HepG2 (cell line): ENCODE measurements at regions not wholly inside any gene's neighbourhood (a gene's known extent, or its start where the extent isn't known, plus 50 kb on each side); places are given as distances from the start of the nearest gene placed in this dataset.

ENCODE experiments used
- ATAC-seq: fragments of 200-7000 bp; cut with Tn5 transposase; 3 replicates; pipeline ENCODE4 v1.9.1; 2020; ENCODE audit warnings: mild to moderate bottlenecking, moderate library complexity
- BruUV-seq: library from RNA; stranded (reverse); fragments of 400-500 nt; replicated peaks from 2 replicates; lab custom pipeline; 2021; lab: Mats Ljungman, UMichigan
- CTCF ChIA-PET: fragments of 300-600 bp; formaldehyde crosslinking; extraction: SDS; loops from one replicate; lab custom pipeline; 2021; ENCODE audit warnings: low total read pairs, inconsistent platforms, low intra/inter-chr PET ratio; lab: Yijun Ruan, JAX
- POLR2A ChIA-PET: fragments of 350-600 bp; sonication (Branson Sonifier 250); formaldehyde crosslinking; loops from one replicate; lab custom pipeline; 2020; ENCODE audit warnings: antibody characterized with exemption, inconsistent platforms; lab: Yijun Ruan, JAX
- DNase-seq: peaks from one replicate; pipeline ENCODE4 v3.0.0-alpha.2; 2015; ENCODE audit warnings: low spot score
- FAIRE-seq: peaks from 3 replicates; lab custom pipeline; 2011; peaks lifted over from hg19 to GRCh38; lab: Jason Lieb, UNC
- H2AFZ ChIP-seq: one replicate; pipeline ENCODE4 v1.6.1; 2011; ENCODE audit warnings: low read length, inconsistent platforms
- H3K27ac ChIP-seq: fragments of 300-600 bp; 3 replicates; pipeline ENCODE4 v1.8.0; 2011; ENCODE audit warnings: mixed run types, mild to moderate bottlenecking, mixed read lengths, low read length, inconsistent platforms; ENCODE audit not compliant: insufficient read depth; ENCODE audit errors: extremely low read length
- H3K27me3 ChIP-seq, 2 experiments: fragments of 200-600 bp in 1 of 2; 2 replicates in 1 of 2; 3 replicates in 1 of 2; pipeline versions ENCODE4 v1.6.0 to v1.8.0; 2011; ENCODE audit warnings: low read length in 2 of 2, mild to moderate bottlenecking in 2 of 2, moderate library complexity in 2 of 2, inconsistent platforms in 1 of 2; ENCODE audit not compliant: insufficient read depth in 2 of 2, control insufficient read depth in 1 of 2
- H3K36me3 ChIP-seq, 2 experiments: fragments of 200-600 bp in 1 of 2; replicated peaks in 1 of 2; 2 replicates in 1 of 2; 3 replicates in 1 of 2; pipeline versions ENCODE4 v1.5.1 to v1.8.0; 2011; ENCODE audit warnings: low read length in 2 of 2, inconsistent platforms in 1 of 2; ENCODE audit not compliant: insufficient read depth in 2 of 2, control insufficient read depth in 1 of 2
- H3K4me1 ChIP-seq: 2 replicates; pipeline ENCODE4 v1.5.1; 2012; ENCODE audit warnings: low read length, inconsistent platforms; ENCODE audit not compliant: insufficient read depth
- H3K4me2 ChIP-seq: 2 replicates; pipeline ENCODE4 v1.6.0; 2011; ENCODE audit warnings: low read depth, low read length, inconsistent platforms
- H3K4me3 ChIP-seq, 3 experiments: fragments of 200-600 bp in 1 of 3; sonication (generic), shearing (Covaris generic) in 1 of 3; replicated peaks in 1 of 3; 2 replicates each; pipeline ENCODE4 v1.5.1; 2011 to 2016; ENCODE audit warnings: low read length in 3 of 3, inconsistent platforms in 2 of 3, low read depth in 2 of 3, mild to moderate bottlenecking in 2 of 3, control low read depth in 1 of 3, mixed read lengths in 1 of 3; ENCODE audit not compliant: insufficient read depth in 1 of 3
- H3K79me2 ChIP-seq: one replicate; pipeline ENCODE4 v1.6.1; 2011; ENCODE audit warnings: low read length, inconsistent platforms; ENCODE audit not compliant: insufficient read depth
- H3K9ac ChIP-seq: 2 replicates; pipeline ENCODE4 v1.6.0; 2011; ENCODE audit warnings: mild to moderate bottlenecking, low read depth, low read length, inconsistent platforms; ENCODE audit not compliant: insufficient read depth
- H3K9me3 ChIP-seq: 2 replicates; pipeline ENCODE4 v1.5.1; 2012; ENCODE audit warnings: mild to moderate bottlenecking, low read length
- H4K20me1 ChIP-seq: 2 replicates; pipeline ENCODE4 v1.6.0; 2011; ENCODE audit warnings: inconsistent platforms, mild to moderate bottlenecking, low read length, moderate library complexity; ENCODE audit not compliant: insufficient read depth
- MAFF ChIP-seq: IDR thresholded peaks from 2 replicates; pipeline ENCODE4 v1.6.1; 2011; ENCODE audit warnings: low read depth, low read length, improper control_type of control experiment
- MAFK ChIP-seq, 2 experiments: IDR thresholded peaks in 1 of 2; conservative IDR thresholded peaks in 1 of 2; 2 replicates each; pipeline ENCODE4 v1.6.1; 2011; ENCODE audit warnings: improper control_type of control experiment in 2 of 2, low read length in 2 of 2
- POGZ ChIP-seq: sonication (generic); formaldehyde crosslinking; IDR thresholded peaks from 2 replicates; pipeline ENCODE4 v1.4.0; 2020; ENCODE audit warnings: mild to moderate bottlenecking, missing genetic modification reagents
- RBM22 ChIP-seq: fragments of 200-400 bp; formaldehyde crosslinking; optimal IDR thresholded peaks from 2 replicates; pipeline ENCODE3; 2017; ENCODE audit warnings: mild to moderate bottlenecking, low read length, moderate library complexity
- SMC3 ChIP-seq: IDR thresholded peaks from 2 replicates; pipeline ENCODE4 v1.6.1; 2011; ENCODE audit warnings: low read length, improper control_type of control experiment
- ZNF225 ChIP-seq: sonication (generic); formaldehyde crosslinking; IDR thresholded peaks from 2 replicates; pipeline ENCODE4 v1.4.0; 2020; ENCODE audit warnings: mild to moderate bottlenecking, missing genetic modification reagents
- ZNF558 ChIP-seq: sonication (generic); formaldehyde crosslinking; IDR thresholded peaks from 2 replicates; pipeline ENCODE4 v1.9.0; 2022; ENCODE audit warnings: mild to moderate bottlenecking, missing genetic modification reagents, borderline replicate concordance
- ZNF562 ChIP-seq: sonication (generic); formaldehyde crosslinking; IDR thresholded peaks from 2 replicates; pipeline ENCODE4 v1.8.0; 2022; ENCODE audit warnings: missing genetic modification reagents, borderline replicate concordance
- ZNF883 ChIP-seq: sonication (generic); formaldehyde crosslinking; IDR thresholded peaks from 2 replicates; pipeline ENCODE4 v1.5.1; 2020; ENCODE audit warnings: mild to moderate bottlenecking, missing genetic modification reagents; ENCODE audit errors: not compliant biosample characterization
- ZSCAN20 ChIP-seq: sonication (generic); formaldehyde crosslinking; IDR thresholded peaks from 2 replicates; pipeline ENCODE4 v1.4.0; 2020; ENCODE audit warnings: missing genetic modification reagents, mild to moderate bottlenecking, borderline replicate concordance
- WGBS: methylation state at CpG from one replicate; pipeline ENCODE4 v1.1.6; 2017; ENCODE audit warnings: low lambda C conversion rate; 5-methylcytosine and 5-hydroxymethylcytosine counted together
- in situ Hi-C: cut with HindIII; loops from 2 replicates; pipeline ENCODE4 v1.10.0; 2017; ENCODE audit warnings: low pct_unique_long_range_greater_than_20kb; ENCODE audit not compliant: extremely low pct_ligation_motif_present
- intact Hi-C: fragments of 100-400 bp; cut with micrococcal nuclease; formaldehyde crosslinking; loops from one replicate; pipeline ENCODE4 v1.10.0; 2022; ENCODE audit not compliant: unreplicated experiment
- TF ChIP-seq, protein P1 (sequence below): sonication (generic); formaldehyde crosslinking; IDR thresholded peaks from 2 replicates; pipeline ENCODE4 v1.4.0; 2020; ENCODE audit warnings: mild to moderate bottlenecking, missing genetic modification reagents, borderline replicate concordance
- TF ChIP-seq, protein P2 (sequence below): conservative IDR thresholded peaks from 2 replicates; pipeline ENCODE4 v1.6.1; 2018; ENCODE audit warnings: missing genetic modification reagents
- TF ChIP-seq, protein P3 (sequence below): IDR thresholded peaks from 2 replicates; pipeline ENCODE4 v1.6.1; 2016; ENCODE audit warnings: mild to moderate bottlenecking

DNA sequence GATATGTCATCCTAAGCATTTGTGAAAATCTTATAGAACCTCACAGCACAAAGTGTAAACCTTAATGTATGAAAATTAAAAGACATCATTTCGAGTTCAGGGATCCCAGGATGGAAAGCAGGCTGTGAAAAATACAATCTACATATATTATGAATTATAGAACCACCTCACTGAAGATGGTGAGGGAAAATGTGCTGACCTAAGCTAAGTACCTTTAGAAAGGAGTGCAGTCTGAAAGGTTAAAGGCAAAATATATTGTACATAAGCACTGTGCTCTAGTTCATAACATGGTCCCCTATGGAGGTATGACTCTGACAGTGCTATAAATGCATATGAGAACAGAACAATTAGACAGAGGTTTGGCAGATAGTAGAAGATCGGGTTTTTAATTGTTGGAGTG is 368.6 kb downstream of the TMA16 start:
- ATAC-seq (no peak), FAIRE-seq (no peak), DNase-seq (no peak)
- no peaks in the 10 kb centered on the region for H3K4me1 ChIP-seq
- H3K36me3 ChIP-seq, result no peaks in the 10 kb centered on the region
- WGBS, result 0% methylated on average over 2 of the region's 2 CpGs
- H3K79me2 ChIP-seq, result no peaks in the 10 kb centered on the region
- intact Hi-C loops, result no loop called here
- H3K27me3 ChIP-seq, result no peaks in the 10 kb centered on the region
- 0 out of 2 replicates have a peak, but pooled peaks cover 2% of the 10 kb centered on the region for H4K20me1 ChIP-seq
- ChIA-PET CTCF (no interaction called here), POLR2A (no interaction called here)
- no peaks in the 10 kb centered on the region for H3K9me3 ChIP-seq
- no peak overlapping the region for H3K27ac ChIP-seq
- no peak overlapping the region for H3K4me3 ChIP-seq
- no peak overlapping the region for H3K9ac ChIP-seq
- TF ChIP-seq MAFK (conservative IDR thresholded peaks at IDR 0.05 in 1 of 2, IDR thresholded peaks at IDR 0.05 in 1 of 2; ENCODE audit: low read length in 2 of 2) (peak; percentile 79 to 89), MAFF (peak; percentile 82), ZSCAN20 (no peak)
- in situ Hi-C loops, result no loop called here
- no peak overlapping the region for H2AFZ ChIP-seq
- BruUV-seq, result no TSS peak
- H3K4me2 ChIP-seq, result no peak overlapping the region

DNA sequence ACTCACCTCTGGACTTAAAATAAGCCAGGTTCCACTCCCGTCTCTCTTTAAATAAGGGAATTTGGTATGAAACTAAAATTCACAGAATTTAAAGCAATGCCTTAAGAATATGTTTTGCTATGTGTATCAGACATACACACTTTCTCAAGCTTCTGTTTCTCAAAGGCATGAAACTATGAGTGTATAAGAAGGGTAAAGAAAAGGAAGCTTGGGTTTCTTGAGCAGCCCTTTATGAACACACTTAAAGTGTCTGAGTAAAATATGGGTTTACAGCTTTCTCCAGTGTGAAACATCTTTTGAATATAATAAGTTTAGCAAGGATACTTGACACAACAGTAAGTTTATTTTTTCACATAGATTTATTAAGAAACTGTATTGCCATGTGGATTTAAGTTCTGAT is 370.5 kb downstream of the TMA16 start:
- intact Hi-C loops, result no loop called here
- no peaks in the 10 kb centered on the region for H3K79me2 ChIP-seq
- no peak overlapping the region for H3K4me2 ChIP-seq
- in situ Hi-C loops, result no loop called here
- H3K36me3 ChIP-seq, result no peaks in the 10 kb centered on the region
- FAIRE-seq, result no peak
- H3K4me1 ChIP-seq, result no peaks in the 10 kb centered on the region
- no peak for DNase-seq
- H3K27me3 ChIP-seq, result no peaks in the 10 kb centered on the region
- H4K20me1 ChIP-seq, result 0 out of 2 replicates have a peak, but pooled peaks cover 2% of the 10 kb centered on the region
- ATAC-seq, result no peak
- CTCF ChIA-PET, result no interaction called here
- H3K9me3 ChIP-seq, result no peaks in the 10 kb centered on the region
- H3K9ac ChIP-seq, result no peak overlapping the region
- H3K27ac ChIP-seq, result no peak overlapping the region
- POLR2A ChIA-PET, result no interaction called here
- no peak overlapping the region for H2AFZ ChIP-seq
- no peak overlapping the region for H3K4me3 ChIP-seq
- 6% methylated on average over 1 of the region's 1 CpG for WGBS
- BruUV-seq, result no TSS peak
- TF ChIP-seq MAFK (conservative IDR thresholded peaks at IDR 0.05 in 1 of 2, IDR thresholded peaks at IDR 0.05 in 1 of 2; ENCODE audit: low read length in 2 of 2) (no peak), ZNF558 (no peak), RBM22 (no peak), POGZ (CRISPR knock-in tag) (no peak), ZNF562 (CRISPR knock-in tag) (no peak), SMC3 (no peak), ZNF225 (CRISPR knock-in tag) (no peak), ZNF883 (CRISPR knock-in tag) (no peak)
- TF ChIP-seq, protein P1, sequence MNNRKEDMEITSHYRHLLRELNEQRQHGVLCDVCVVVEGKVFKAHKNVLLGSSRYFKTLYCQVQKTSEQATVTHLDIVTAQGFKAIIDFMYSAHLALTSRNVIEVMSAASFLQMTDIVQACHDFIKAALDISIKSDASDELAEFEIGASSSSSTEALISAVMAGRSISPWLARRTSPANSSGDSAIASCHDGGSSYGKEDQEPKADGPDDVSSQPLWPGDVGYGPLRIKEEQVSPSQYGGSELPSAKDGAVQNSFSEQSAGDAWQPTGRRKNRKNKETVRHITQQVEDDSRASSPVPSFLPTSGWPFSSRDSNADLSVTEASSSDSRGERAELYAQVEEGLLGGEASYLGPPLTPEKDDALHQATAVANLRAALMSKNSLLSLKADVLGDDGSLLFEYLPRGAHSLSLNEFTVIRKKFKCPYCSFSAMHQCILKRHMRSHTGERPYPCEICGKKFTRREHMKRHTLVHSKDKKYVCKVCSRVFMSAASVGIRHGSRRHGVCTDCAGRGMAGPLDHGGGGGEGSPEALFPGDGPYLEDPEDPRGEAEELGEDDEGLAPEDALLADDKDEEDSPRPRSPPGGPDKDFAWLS (CRISPR knock-in tag), result no peak
- TF ChIP-seq, protein P2, sequence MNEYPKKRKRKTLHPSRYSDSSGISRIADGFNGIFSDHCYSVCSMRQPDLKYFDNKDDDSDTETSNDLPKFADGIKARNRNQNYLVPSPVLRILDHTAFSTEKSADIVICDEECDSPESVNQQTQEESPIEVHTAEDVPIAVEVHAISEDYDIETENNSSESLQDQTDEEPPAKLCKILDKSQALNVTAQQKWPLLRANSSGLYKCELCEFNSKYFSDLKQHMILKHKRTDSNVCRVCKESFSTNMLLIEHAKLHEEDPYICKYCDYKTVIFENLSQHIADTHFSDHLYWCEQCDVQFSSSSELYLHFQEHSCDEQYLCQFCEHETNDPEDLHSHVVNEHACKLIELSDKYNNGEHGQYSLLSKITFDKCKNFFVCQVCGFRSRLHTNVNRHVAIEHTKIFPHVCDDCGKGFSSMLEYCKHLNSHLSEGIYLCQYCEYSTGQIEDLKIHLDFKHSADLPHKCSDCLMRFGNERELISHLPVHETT (CRISPR knock-in tag), result no peak
- TF ChIP-seq, protein P3, sequence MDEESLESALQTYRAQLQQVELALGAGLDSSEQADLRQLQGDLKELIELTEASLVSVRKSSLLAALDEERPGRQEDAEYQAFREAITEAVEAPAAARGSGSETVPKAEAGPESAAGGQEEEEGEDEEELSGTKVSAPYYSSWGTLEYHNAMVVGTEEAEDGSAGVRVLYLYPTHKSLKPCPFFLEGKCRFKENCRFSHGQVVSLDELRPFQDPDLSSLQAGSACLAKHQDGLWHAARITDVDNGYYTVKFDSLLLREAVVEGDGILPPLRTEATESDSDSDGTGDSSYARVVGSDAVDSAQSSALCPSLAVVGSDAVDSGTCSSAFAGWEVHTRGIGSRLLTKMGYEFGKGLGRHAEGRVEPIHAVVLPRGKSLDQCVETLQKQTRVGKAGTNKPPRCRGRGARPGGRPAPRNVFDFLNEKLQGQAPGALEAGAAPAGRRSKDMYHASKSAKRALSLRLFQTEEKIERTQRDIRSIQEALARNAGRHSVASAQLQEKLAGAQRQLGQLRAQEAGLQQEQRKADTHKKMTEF (CRISPR knock-in tag), result no peak
